Gastroesophageal sphincter (tissue), 3 donors: ENCODE measurements at regions not wholly inside any gene's neighbourhood (a gene's known extent, or its start where the extent isn't known, plus 50 kb on each side); places are given as distances from the start of the nearest gene placed in this dataset.

ENCODE experiments used
- CTCF ChIP-seq, 4 experiments: fragments of 200-600 bp in 2 of 4; fragments of 450-650 bp in 2 of 4; sonication (generic) in 1 of 4; IDR thresholded peaks; one replicate each; pipeline ENCODE4 v1.5.1; 2017 to 2019; ENCODE audit warnings: antibody characterized with exemption in 4 of 4, mild to moderate bottlenecking in 2 of 4, moderate library complexity in 2 of 4
- EP300 ChIP-seq: sonication (generic); formaldehyde crosslinking; IDR thresholded peaks from one replicate; pipeline ENCODE4 v1.6.1; 2017; ENCODE audit warnings: antibody characterized with exemption, mild to moderate bottlenecking
- POLR2A ChIP-seq, 2 donors: fragments of 450-650 bp; IDR thresholded peaks; one replicate each; pipeline ENCODE4 v1.6.1; 2017; ENCODE audit warnings: antibody characterized with exemption in 2 of 2, mild to moderate bottlenecking in 2 of 2, moderate library complexity in 1 of 2
- POLR2AphosphoS5 ChIP-seq: sonication (generic); formaldehyde crosslinking; IDR thresholded peaks from one replicate; pipeline ENCODE4 v1.6.1; 2017; ENCODE audit warnings: antibody characterized with exemption

GRCh38 chr13:107251341-107251740, 683.4 kb upstream of the ARGLU1 start:
- no peak for TF ChIP-seq EP300
- no peak for TF ChIP-seq CTCF (IDR thresholded peaks at IDR 0.05)
- no peak for TF ChIP-seq POLR2A (IDR thresholded peaks at IDR 0.05)
- no peak for TF ChIP-seq POLR2AphosphoS5
